ENCODE measurements at regions not wholly inside any gene's neighbourhood (a gene's known extent, or its start where the extent isn't known, plus 50 kb on each side); places are given as distances from the start of the nearest gene placed in this dataset.

DNA sequence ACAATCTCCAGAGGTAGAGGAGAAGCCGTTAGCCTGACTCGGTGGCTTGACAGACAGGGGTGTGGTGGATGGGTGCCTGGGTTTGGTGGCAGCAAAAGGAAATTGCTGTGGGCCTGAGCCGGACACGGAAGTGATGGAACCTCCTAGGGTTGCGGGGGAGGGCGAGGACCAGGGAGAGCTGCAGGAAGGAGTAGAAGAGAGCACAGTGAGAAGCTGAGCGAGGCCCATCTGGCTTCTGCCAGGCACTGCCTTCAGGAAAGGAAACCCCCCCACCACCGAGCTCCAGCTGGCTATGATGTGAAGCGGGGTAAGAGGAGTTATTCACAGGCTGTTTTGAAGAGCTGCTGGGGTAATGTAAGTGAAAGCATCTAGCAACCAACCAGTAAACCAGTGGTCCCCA is 134.6 kb downstream of the TSN start:
- TF ChIP-seq, protein P1, sequence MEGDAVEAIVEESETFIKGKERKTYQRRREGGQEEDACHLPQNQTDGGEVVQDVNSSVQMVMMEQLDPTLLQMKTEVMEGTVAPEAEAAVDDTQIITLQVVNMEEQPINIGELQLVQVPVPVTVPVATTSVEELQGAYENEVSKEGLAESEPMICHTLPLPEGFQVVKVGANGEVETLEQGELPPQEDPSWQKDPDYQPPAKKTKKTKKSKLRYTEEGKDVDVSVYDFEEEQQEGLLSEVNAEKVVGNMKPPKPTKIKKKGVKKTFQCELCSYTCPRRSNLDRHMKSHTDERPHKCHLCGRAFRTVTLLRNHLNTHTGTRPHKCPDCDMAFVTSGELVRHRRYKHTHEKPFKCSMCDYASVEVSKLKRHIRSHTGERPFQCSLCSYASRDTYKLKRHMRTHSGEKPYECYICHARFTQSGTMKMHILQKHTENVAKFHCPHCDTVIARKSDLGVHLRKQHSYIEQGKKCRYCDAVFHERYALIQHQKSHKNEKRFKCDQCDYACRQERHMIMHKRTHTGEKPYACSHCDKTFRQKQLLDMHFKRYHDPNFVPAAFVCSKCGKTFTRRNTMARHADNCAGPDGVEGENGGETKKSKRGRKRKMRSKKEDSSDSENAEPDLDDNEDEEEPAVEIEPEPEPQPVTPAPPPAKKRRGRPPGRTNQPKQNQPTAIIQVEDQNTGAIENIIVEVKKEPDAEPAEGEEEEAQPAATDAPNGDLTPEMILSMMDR (IDR thresholded peaks at IDR 0.05; ENCODE audit: low read depth, low read length, poor library complexity, severe bottlenecking) = no peak
- no peak for TF ChIP-seq EZH2phosphoT487 (IDR thresholded peaks at IDR 0.05; ENCODE audit: borderline replicate concordance, low read length)
